ENCODE measurements at regions not wholly inside any gene's neighbourhood (a gene's known extent, or its start where the extent isn't known, plus 50 kb on each side); places are given as distances from the start of the nearest gene placed in this dataset.

- DNase-seq (ENCODE audit: low read depth): no peak
Measured at GRCh38 chr5:135139381-135140134, 105.5 kb upstream of the PITX1 start.

- no peak for DNase-seq (ENCODE audit: low read depth)
Measured at GRCh38 chr5:135138116-135138850, 104.3 kb upstream of the PITX1 start.

- DNase-seq (ENCODE audit: low read depth): no peak
Measured at GRCh38 chr5:135137146-135137915, 103.3 kb upstream of the PITX1 start.

GRCh38 chr5:135136546-135136945, 102.5 kb upstream of the PITX1 start:
- no peak for DNase-seq (ENCODE audit: low read depth)

- no peak for DNase-seq (ENCODE audit: low read depth)
Measured at GRCh38 chr5:135135530-135136226, 101.7 kb upstream of the PITX1 start.

- no peak for DNase-seq (ENCODE audit: low read depth)
Measured at GRCh38 chr5:135134691-135135381, 100.8 kb upstream of the PITX1 start.

- DNase-seq (ENCODE audit: low read depth): no peak
Measured at GRCh38 chr5:135133698-135134515, 99.9 kb upstream of the PITX1 start.

GRCh38 chr5:135133181-135133580, 99.2 kb upstream of the PITX1 start:
- no peak for DNase-seq (ENCODE audit: low read depth)

GRCh38 chr5:135131801-135132680, 98.0 kb upstream of the PITX1 start:
- DNase-seq (ENCODE audit: low read depth): no peak

- no peak for DNase-seq (ENCODE audit: low read depth)
Measured at GRCh38 chr5:135130261-135131215, 96.5 kb upstream of the PITX1 start.

- DNase-seq (ENCODE audit: low read depth): no peak
Measured at GRCh38 chr5:135129307-135129706, 95.3 kb upstream of the PITX1 start.

GRCh38 chr5:135128361-135128760, 94.3 kb upstream of the PITX1 start:
- no peak for DNase-seq (ENCODE audit: low read depth)

- no peak for DNase-seq (ENCODE audit: low read depth)
Measured at GRCh38 chr5:135127439-135128240, 93.6 kb upstream of the PITX1 start.

- DNase-seq (ENCODE audit: low read depth): no peak
Measured at GRCh38 chr5:135126688-135127438, 92.8 kb upstream of the PITX1 start.

GRCh38 chr5:135124724-135125123, 90.7 kb upstream of the PITX1 start:
- DNase-seq (ENCODE audit: low read depth): no peak

GRCh38 chr5:135124128-135124527, 90.1 kb upstream of the PITX1 start:
- no peak for DNase-seq (ENCODE audit: low read depth)

GRCh38 chr5:135122797-135123196, 88.8 kb upstream of the PITX1 start:
- DNase-seq (ENCODE audit: low read depth): no peak

Measured in stimulated activated CD8-positive, alpha-beta memory T cell treated with anti-CD3 and anti-CD28 coated beads, Interleukin-15, amount 100 ng/mL, for 1 hour (primary cell).